ENCODE measurements at regions not wholly inside any gene's neighbourhood (a gene's known extent, or its start where the extent isn't known, plus 50 kb on each side); places are given as distances from the start of the nearest gene placed in this dataset.

- TF ChIP-seq, protein P1, sequence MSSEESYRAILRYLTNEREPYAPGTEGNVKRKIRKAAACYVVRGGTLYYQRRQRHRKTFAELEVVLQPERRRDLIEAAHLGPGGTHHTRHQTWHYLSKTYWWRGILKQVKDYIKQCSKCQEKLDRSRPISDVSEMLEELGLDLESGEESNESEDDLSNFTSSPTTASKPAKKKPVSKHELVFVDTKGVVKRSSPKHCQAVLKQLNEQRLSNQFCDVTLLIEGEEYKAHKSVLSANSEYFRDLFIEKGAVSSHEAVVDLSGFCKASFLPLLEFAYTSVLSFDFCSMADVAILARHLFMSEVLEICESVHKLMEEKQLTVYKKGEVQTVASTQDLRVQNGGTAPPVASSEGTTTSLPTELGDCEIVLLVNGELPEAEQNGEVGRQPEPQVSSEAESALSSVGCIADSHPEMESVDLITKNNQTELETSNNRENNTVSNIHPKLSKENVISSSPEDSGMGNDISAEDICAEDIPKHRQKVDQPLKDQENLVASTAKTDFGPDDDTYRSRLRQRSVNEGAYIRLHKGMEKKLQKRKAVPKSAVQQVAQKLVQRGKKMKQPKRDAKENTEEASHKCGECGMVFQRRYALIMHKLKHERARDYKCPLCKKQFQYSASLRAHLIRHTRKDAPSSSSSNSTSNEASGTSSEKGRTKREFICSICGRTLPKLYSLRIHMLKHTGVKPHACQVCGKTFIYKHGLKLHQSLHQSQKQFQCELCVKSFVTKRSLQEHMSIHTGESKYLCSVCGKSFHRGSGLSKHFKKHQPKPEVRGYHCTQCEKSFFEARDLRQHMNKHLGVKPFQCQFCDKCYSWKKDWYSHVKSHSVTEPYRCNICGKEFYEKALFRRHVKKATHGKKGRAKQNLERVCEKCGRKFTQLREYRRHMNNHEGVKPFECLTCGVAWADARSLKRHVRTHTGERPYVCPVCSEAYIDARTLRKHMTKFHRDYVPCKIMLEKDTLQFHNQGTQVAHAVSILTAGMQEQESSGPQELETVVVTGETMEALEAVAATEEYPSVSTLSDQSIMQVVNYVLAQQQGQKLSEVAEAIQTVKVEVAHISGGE (CRISPR knock-in tag; IDR thresholded peaks at IDR 0.05), result peak in 1 of 3 experiments; percentile 65; a peak in 2 of 6 replicates
- TF ChIP-seq, protein P2, sequence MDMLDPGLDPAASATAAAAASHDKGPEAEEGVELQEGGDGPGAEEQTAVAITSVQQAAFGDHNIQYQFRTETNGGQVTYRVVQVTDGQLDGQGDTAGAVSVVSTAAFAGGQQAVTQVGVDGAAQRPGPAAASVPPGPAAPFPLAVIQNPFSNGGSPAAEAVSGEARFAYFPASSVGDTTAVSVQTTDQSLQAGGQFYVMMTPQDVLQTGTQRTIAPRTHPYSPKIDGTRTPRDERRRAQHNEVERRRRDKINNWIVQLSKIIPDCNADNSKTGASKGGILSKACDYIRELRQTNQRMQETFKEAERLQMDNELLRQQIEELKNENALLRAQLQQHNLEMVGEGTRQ (CRISPR knock-in tag; IDR thresholded peaks at IDR 0.05), result no peak
- TF ChIP-seq ZNF23 (CRISPR knock-in tag; IDR thresholded peaks at IDR 0.05), result no peak
- 0 out of 2 replicates have a peak, but pooled peaks have one; percentile 39 for TF ChIP-seq MEF2A (IDR thresholded peaks at IDR 0.05; ENCODE audit: control insufficient read depth, low read depth, low read length)
- TF ChIP-seq SMAD1 (IDR thresholded peaks at IDR 0.05; ENCODE audit: low read depth, low read length, partially characterized antibody), result no peak
- peak; percentile 56 for TF ChIP-seq HDAC3 (IDR thresholded peaks at IDR 0.05; ENCODE audit: borderline replicate concordance, partially characterized antibody)
- TF ChIP-seq, protein P3, sequence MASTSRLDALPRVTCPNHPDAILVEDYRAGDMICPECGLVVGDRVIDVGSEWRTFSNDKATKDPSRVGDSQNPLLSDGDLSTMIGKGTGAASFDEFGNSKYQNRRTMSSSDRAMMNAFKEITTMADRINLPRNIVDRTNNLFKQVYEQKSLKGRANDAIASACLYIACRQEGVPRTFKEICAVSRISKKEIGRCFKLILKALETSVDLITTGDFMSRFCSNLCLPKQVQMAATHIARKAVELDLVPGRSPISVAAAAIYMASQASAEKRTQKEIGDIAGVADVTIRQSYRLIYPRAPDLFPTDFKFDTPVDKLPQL (IDR thresholded peaks at IDR 0.05; ENCODE audit: extremely low read depth, insufficient read length), result no peak
- TF ChIP-seq SMAD2 (IDR thresholded peaks at IDR 0.05; ENCODE audit: low read depth, low read length), result no peak
- peak; percentile 66 for TF ChIP-seq ATF7 (IDR thresholded peaks at IDR 0.05)
- TF ChIP-seq FOXK1 (CRISPR knock-in tag; IDR thresholded peaks at IDR 0.05; ENCODE audit: borderline replicate concordance), result no peak
- TF ChIP-seq ZFPM2 (CRISPR knock-in tag; IDR thresholded peaks at IDR 0.05), result no peak
- TF ChIP-seq FOXP4 (CRISPR knock-in tag; IDR thresholded peaks at IDR 0.05; ENCODE audit: borderline replicate concordance), result 0 out of 2 replicates have a peak, but pooled peaks have one; percentile 48
- TF ChIP-seq KAT7 (CRISPR knock-in tag; IDR thresholded peaks at IDR 0.05; ENCODE audit: borderline replicate concordance), result no peak
- TF ChIP-seq RBBP5 (IDR thresholded peaks at IDR 0.05; ENCODE audit: borderline replicate concordance, insufficient read depth, low read length, poor library complexity, severe bottlenecking), result peak; percentile 45
- TF ChIP-seq OTX1 (CRISPR knock-in tag; IDR thresholded peaks at IDR 0.05), result no peak
- peak; percentile 82 for TF ChIP-seq NFIC (IDR thresholded peaks at IDR 0.05)
- TF ChIP-seq MEF2D (tag; conservative IDR thresholded peaks at IDR 0.05; ENCODE audit: low read depth), result peak; percentile 46; the same call in 1 of the 2 replicates
- 0 out of 4 replicates have a peak, but pooled peaks of 1 of the 2 experiments have one; percentile 18 for TF ChIP-seq TEAD1 (CRISPR knock-in tag; IDR thresholded peaks at IDR 0.05)
- TF ChIP-seq ELK3 (CRISPR knock-in tag; IDR thresholded peaks at IDR 0.05), result no peak
Observed at GRCh38 chr1:182257369-182258063, 134.1 kb downstream of the GLUL start (continued).

Measured in K562 (cell line).